ENCODE measurements at regions not wholly inside any gene's neighbourhood (a gene's known extent, or its start where the extent isn't known, plus 50 kb on each side); places are given as distances from the start of the nearest gene placed in this dataset.

DNA sequence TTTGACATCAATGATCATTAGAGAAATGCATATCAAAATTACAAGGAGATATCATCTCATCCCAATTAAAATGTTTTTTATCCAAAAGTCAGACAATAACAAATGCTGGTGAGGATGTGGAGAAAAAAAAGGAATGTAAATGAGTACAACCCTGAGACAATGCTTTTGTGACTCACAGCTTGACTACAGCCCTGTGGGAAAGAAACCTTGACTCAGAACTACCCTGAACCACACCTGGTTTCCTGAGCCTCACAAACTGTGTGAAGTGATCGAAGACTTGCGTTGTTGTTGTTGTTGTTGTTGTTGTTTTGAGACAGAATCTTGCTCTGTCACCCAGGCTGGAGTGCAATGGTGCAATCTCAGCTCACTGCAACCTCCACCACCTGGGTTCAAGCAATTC is 266.6 kb upstream of the MYT1L start:
- no peak overlapping the region for H3K27ac Mint-ChIP-seq
- Histone ChIP-seq H3K36me3 (no peaks in the 10 kb centered on the region), H3F3A (ENCODE audit: low read depth) (no peaks in the 10 kb centered on the region), H3K4me3 (no peak overlapping the region), H3K79me2 (ENCODE audit: low read depth) (no peaks in the 10 kb centered on the region), H2AFZ (replicated peaks) (no peak overlapping the region), H3K27me3 (no peaks in the 10 kb centered on the region), H3K9me3 (ENCODE audit: low read depth) (no peaks in the 10 kb centered on the region), H3K4me1 (no peaks in the 10 kb centered on the region), H4K20me1 (ENCODE audit: low read depth) (no peaks in the 10 kb centered on the region), H3K4me2 (no peak overlapping the region), H3K9ac (no peak overlapping the region), H3K27ac (no peak overlapping the region)
- DNase-seq (ENCODE audit: low spot score), result no peak
- H3K36me3 Mint-ChIP-seq, result peaks cover 3% of the 10 kb centered on the region
- H3K4me1 Mint-ChIP-seq, result peaks cover 12% of the 10 kb centered on the region
- H3K9me3 Mint-ChIP-seq, result peaks cover 11% of the 10 kb centered on the region
- peaks cover 2% of the 10 kb centered on the region for H3K27me3 Mint-ChIP-seq (ENCODE audit: insufficient read depth, low read depth)
- TF ChIP-seq, protein P1, sequence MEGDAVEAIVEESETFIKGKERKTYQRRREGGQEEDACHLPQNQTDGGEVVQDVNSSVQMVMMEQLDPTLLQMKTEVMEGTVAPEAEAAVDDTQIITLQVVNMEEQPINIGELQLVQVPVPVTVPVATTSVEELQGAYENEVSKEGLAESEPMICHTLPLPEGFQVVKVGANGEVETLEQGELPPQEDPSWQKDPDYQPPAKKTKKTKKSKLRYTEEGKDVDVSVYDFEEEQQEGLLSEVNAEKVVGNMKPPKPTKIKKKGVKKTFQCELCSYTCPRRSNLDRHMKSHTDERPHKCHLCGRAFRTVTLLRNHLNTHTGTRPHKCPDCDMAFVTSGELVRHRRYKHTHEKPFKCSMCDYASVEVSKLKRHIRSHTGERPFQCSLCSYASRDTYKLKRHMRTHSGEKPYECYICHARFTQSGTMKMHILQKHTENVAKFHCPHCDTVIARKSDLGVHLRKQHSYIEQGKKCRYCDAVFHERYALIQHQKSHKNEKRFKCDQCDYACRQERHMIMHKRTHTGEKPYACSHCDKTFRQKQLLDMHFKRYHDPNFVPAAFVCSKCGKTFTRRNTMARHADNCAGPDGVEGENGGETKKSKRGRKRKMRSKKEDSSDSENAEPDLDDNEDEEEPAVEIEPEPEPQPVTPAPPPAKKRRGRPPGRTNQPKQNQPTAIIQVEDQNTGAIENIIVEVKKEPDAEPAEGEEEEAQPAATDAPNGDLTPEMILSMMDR (IDR thresholded peaks at IDR 0.05), result no peak
- TF ChIP-seq EZH2phosphoT487 (IDR thresholded peaks at IDR 0.05), result no peak
- TF ChIP-seq EZH2 (IDR thresholded peaks at IDR 0.05), result no peak
- H3K4me3 Mint-ChIP-seq, result no peak overlapping the region

DNA sequence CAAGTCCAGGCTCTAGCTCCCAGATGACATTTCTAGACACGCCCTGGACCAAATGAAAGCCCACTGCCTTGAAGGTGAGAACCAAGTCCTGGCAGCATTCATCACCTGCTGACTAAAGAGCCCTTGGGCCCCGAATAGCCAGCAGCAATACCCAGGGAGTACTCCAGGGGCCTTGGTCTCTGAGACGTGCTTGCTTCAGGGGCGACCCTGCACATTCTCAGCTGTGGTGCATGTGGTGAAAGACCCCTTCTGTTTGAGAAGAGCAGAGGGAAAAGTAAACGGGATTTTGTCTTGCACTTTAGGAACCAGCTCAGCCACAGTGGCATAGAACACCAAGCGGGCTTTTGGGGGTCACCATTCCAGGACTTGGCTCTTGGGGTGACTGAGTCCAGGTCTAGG is 260.5 kb upstream of the MYT1L start:
- H3K27ac Mint-ChIP-seq, result no peak overlapping the region
- Histone ChIP-seq H3F3A (ENCODE audit: low read depth) (no peaks in the 10 kb centered on the region), H4K20me1 (ENCODE audit: low read depth) (no peaks in the 10 kb centered on the region), H2AFZ (replicated peaks) (no peak overlapping the region), H3K9ac (no peak overlapping the region), H3K4me2 (no peak overlapping the region), H3K9me3 (ENCODE audit: low read depth) (no peaks in the 10 kb centered on the region), H3K36me3 (no peaks in the 10 kb centered on the region), H3K27me3 (no peaks in the 10 kb centered on the region), H3K4me1 (peaks cover 10% of the 10 kb centered on the region), H3K79me2 (ENCODE audit: low read depth) (no peaks in the 10 kb centered on the region), H3K27ac (no peak overlapping the region), H3K4me3 (no peak overlapping the region)
- H3K27me3 Mint-ChIP-seq (ENCODE audit: insufficient read depth, low read depth), result no peaks in the 10 kb centered on the region
- TF ChIP-seq EZH2 (IDR thresholded peaks at IDR 0.05) (no peak), EZH2phosphoT487 (IDR thresholded peaks at IDR 0.05) (no peak)
- H3K4me3 Mint-ChIP-seq, result no peak overlapping the region
- DNase-seq (ENCODE audit: low spot score), result no peak
- H3K9me3 Mint-ChIP-seq, result peaks cover 8% of the 10 kb centered on the region
- H3K36me3 Mint-ChIP-seq, result peaks cover 3% of the 10 kb centered on the region
- peaks cover 18% of the 10 kb centered on the region for H3K4me1 Mint-ChIP-seq

DNA sequence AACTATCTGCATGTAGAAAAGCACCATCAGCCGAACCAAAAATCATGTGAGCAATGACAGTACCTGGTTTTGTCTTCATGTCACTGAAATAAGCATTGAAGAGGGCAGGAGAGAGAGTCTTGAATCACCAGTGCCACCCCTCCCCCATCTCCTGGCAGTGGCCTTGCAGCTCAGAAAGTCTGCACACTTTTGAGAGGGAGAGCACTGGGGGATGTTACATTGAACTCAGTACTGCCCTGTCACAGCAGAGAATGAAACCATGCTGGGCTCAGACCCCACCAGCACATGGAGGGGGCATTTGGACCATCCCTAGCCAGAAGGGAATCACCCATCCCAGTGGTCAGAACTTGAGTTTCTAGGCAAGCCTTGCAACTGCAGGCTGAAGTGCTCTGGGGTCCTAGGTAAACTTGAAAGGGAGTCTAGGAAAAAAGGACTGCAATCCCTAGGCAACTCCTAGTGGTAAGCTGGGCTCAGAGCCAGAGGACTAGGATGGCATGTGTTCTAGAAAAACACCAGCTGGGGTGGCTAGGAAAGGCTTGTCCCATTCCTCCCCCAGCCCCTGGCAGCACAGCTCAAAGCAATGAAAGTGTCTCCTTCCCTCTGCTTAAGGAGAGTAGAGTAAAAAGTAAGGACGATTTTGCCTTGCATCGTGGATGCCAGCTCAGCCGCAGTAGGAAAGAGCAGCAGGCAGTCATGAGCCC is 259.9 kb upstream of the MYT1L start:
- H3K9me3 ChIP-seq (ENCODE audit: low read depth), result no peaks in the 10 kb centered on the region
- H3K27me3 ChIP-seq, result no peaks in the 10 kb centered on the region
- H3K4me1 ChIP-seq, result peaks cover 10% of the 10 kb centered on the region
- TF ChIP-seq EZH2phosphoT487 (IDR thresholded peaks at IDR 0.05) (no peak), EZH2 (IDR thresholded peaks at IDR 0.05) (no peak)
- TF ChIP-seq, protein P1 (IDR thresholded peaks at IDR 0.05), result no peak
- H3F3A ChIP-seq (ENCODE audit: low read depth), result no peaks in the 10 kb centered on the region
- H3K4me2 ChIP-seq, result no peak overlapping the region
- H3K27me3 Mint-ChIP-seq (ENCODE audit: insufficient read depth, low read depth), result no peaks in the 10 kb centered on the region
- no peaks in the 10 kb centered on the region for H3K36me3 ChIP-seq
- H3K36me3 Mint-ChIP-seq, result peaks cover 3% of the 10 kb centered on the region
- H3K4me1 Mint-ChIP-seq, result peaks cover 22% of the 10 kb centered on the region
- no peak overlapping the region for H3K4me3 ChIP-seq
- H4K20me1 ChIP-seq (ENCODE audit: low read depth), result no peaks in the 10 kb centered on the region
- peaks cover 7% of the 10 kb centered on the region for H3K9me3 Mint-ChIP-seq
- DNase-seq (ENCODE audit: low spot score), result no peak
- H3K79me2 ChIP-seq (ENCODE audit: low read depth), result no peaks in the 10 kb centered on the region
- no peak overlapping the region for H3K4me3 Mint-ChIP-seq
- no peak overlapping the region for H3K9ac ChIP-seq
- H3K27ac ChIP-seq, result no peak overlapping the region
- H3K27ac Mint-ChIP-seq, result no peak overlapping the region
- H2AFZ ChIP-seq (replicated peaks), result no peak overlapping the region

DNA sequence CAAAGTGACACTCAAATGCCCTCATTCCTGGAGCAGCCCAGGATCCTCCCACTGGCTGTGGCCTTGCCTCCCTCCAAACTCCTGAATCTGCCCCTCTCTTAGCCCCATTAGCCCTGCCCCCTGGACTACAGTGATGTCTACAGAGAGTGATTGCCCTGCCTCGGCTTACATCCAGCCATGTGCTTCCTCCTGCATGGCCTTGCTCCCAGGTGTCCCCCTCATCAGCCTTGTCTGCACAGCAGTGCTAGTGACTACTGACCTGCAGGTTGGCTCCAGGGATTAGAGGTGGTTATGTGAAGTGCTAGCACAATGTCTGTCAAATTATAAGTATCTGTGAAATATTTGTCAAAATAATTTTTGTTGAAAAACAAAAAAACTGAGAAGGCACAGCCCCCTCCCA is 259.1 kb upstream of the MYT1L start:
- Histone ChIP-seq H3F3A (ENCODE audit: low read depth) (no peaks in the 10 kb centered on the region), H3K4me3 (no peak overlapping the region), H3K4me1 (peaks cover 10% of the 10 kb centered on the region), H3K9ac (no peak overlapping the region), H3K79me2 (ENCODE audit: low read depth) (no peaks in the 10 kb centered on the region), H4K20me1 (ENCODE audit: low read depth) (no peaks in the 10 kb centered on the region), H2AFZ (replicated peaks) (no peak overlapping the region), H3K27me3 (no peaks in the 10 kb centered on the region), H3K4me2 (no peak overlapping the region), H3K36me3 (no peaks in the 10 kb centered on the region), H3K9me3 (ENCODE audit: low read depth) (no peaks in the 10 kb centered on the region), H3K27ac (no peak overlapping the region)
- Mint-ChIP-seq H3K36me3 (no peaks in the 10 kb centered on the region), H3K4me1 (peaks cover 25% of the 10 kb centered on the region), H3K27me3 (ENCODE audit: insufficient read depth, low read depth) (no peaks in the 10 kb centered on the region), H3K27ac (no peak overlapping the region), H3K4me3 (no peak overlapping the region), H3K9me3 (peaks cover 1% of the 10 kb centered on the region)
- TF ChIP-seq, protein P1 (IDR thresholded peaks at IDR 0.05), result no peak
- TF ChIP-seq EZH2phosphoT487 (IDR thresholded peaks at IDR 0.05) (no peak), EZH2 (IDR thresholded peaks at IDR 0.05) (no peak)
- no peak for DNase-seq (ENCODE audit: low spot score)
